ENCODE measurements at regions not wholly inside any gene's neighbourhood (a gene's known extent, or its start where the extent isn't known, plus 50 kb on each side); places are given as distances from the start of the nearest gene placed in this dataset.
"Not testable (repeated sequence)": the region's sequence is repeated elsewhere in the genome, so short reads cannot be mapped to it uniquely, and the experiment has no call there.

DNA sequence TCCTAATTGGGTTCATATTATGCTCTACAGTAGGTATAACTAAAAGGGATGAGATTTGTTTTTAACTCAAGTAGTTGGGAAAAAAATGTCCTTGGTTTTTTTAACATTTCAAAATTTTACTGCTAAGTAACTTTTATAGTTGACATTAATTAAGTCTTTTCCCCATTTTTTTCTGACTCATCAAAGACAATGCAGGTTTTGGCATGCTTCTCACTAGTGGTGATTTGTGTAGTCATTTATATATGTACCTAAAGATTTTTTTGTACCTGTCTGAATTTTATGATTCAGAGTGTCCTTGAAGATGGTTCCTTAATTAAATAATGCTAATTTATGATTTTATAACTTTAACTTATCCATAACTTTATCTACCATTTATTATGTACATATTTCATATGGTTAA is 882.3 kb upstream of the TMEFF2 start:
- Histone ChIP-seq H3K27me3 (ENCODE audit: control insufficient read depth, insufficient read depth, low read length) (no peaks in the 10 kb centered on the region), H3K9ac (ENCODE audit: low read length in 3 of 3) (no peak overlapping the region), H3K4me3 (ENCODE audit: low read length in 3 of 3) (no peak overlapping the region), H3K4me1 (ENCODE audit: control insufficient read depth in 2 of 3, insufficient read depth in 2 of 3, low read depth in 1 of 3, low read length in 3 of 3) (no peaks in the 10 kb centered on the region), H3K36me3 (ENCODE audit: control insufficient read depth in 2 of 3, insufficient read depth in 3 of 3, low read length in 3 of 3) (no peaks in the 10 kb centered on the region), H3K27ac (ENCODE audit: low read depth in 2 of 2, low read length in 2 of 2) (no peak overlapping the region), H3K9me3 (ENCODE audit: control insufficient read depth in 2 of 3, insufficient read depth in 1 of 3, low read length in 3 of 3) (no peaks in the 10 kb centered on the region)
- FAIRE-seq (no peak), DNase-seq (no peak)
- intact Hi-C loops (cut with DNase I) = no loop called here
- TF ChIP-seq, protein P1, sequence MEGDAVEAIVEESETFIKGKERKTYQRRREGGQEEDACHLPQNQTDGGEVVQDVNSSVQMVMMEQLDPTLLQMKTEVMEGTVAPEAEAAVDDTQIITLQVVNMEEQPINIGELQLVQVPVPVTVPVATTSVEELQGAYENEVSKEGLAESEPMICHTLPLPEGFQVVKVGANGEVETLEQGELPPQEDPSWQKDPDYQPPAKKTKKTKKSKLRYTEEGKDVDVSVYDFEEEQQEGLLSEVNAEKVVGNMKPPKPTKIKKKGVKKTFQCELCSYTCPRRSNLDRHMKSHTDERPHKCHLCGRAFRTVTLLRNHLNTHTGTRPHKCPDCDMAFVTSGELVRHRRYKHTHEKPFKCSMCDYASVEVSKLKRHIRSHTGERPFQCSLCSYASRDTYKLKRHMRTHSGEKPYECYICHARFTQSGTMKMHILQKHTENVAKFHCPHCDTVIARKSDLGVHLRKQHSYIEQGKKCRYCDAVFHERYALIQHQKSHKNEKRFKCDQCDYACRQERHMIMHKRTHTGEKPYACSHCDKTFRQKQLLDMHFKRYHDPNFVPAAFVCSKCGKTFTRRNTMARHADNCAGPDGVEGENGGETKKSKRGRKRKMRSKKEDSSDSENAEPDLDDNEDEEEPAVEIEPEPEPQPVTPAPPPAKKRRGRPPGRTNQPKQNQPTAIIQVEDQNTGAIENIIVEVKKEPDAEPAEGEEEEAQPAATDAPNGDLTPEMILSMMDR (IDR thresholded peaks at IDR 0.05; ENCODE audit: borderline replicate concordance, extremely low read depth, insufficient read depth) = no peak

DNA sequence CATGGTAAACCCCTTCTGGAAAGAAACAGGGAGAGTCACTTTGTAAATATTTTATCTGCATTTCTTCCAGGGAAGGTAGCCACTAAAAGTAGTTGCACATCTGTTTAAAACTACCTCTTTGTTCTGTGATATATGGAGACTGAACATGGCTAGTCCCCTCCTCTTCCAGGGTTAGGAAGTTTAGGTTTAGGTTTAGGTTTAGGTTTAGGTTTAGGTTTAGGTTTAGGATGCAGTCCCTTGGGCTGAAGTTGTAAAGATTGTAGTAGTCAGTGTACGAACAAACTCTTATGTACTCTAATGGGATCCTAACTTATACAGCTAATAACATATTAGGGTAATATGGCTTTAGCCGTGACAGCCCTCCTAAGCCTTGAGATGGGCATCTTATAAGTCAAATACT is 880.2 kb upstream of the TMEFF2 start:
- intact Hi-C loops (cut with DNase I) = no loop called here
- Histone ChIP-seq H3K27me3 (ENCODE audit: control insufficient read depth, insufficient read depth, low read length) (no peaks in the 10 kb centered on the region), H3K36me3 (ENCODE audit: control insufficient read depth in 2 of 3, insufficient read depth in 3 of 3, low read length in 3 of 3) (no peaks in the 10 kb centered on the region), H3K9ac (ENCODE audit: low read length in 3 of 3) (no peak overlapping the region), H3K9me3 (ENCODE audit: control insufficient read depth in 2 of 3, insufficient read depth in 1 of 3, low read length in 3 of 3) (peaks cover 0 to 3% (median 0%) of the 10 kb centered on the region in 3 donors), H3K4me1 (ENCODE audit: control insufficient read depth in 2 of 3, insufficient read depth in 2 of 3, low read depth in 1 of 3, low read length in 3 of 3) (no peaks in the 10 kb centered on the region), H3K27ac (ENCODE audit: low read depth in 2 of 2, low read length in 2 of 2) (no peak overlapping the region), H3K4me3 (ENCODE audit: low read length in 3 of 3) (no peak overlapping the region)
- no peak for DNase-seq
- FAIRE-seq = no peak
- TF ChIP-seq, protein P1 (IDR thresholded peaks at IDR 0.05; ENCODE audit: borderline replicate concordance, extremely low read depth, insufficient read depth) = no peak

DNA sequence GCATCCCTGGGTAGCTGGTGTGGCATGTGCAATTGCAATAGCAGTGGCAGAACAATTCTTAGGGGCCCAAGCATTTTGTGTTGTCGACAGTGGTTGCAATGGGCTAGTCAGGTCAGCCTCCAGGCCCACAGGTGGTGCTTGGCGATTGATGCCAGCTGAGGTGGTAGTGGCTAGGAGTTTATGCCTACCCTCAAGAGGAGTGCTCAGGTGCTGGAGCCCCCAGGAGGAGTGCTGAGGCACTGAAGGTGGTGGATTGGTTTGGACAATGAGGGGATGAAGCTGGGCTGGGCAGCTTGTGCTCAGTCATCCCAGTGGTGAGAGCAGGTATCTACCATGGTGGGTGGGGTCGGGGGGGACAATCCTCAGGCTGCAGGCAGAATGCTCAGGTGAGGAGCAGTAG is 877.9 kb upstream of the TMEFF2 start:
- Histone ChIP-seq H3K27ac (ENCODE audit: low read depth in 2 of 2, low read length in 2 of 2) (no peak overlapping the region), H3K36me3 (ENCODE audit: control insufficient read depth in 2 of 3, insufficient read depth in 3 of 3, low read length in 3 of 3) (no peaks in the 10 kb centered on the region), H3K9ac (ENCODE audit: low read length in 3 of 3) (no peak overlapping the region), H3K9me3 (ENCODE audit: control insufficient read depth in 2 of 3, insufficient read depth in 1 of 3, low read length in 3 of 3) (peaks cover 0 to 3% (median 0%) of the 10 kb centered on the region in 3 donors), H3K4me3 (ENCODE audit: low read length in 3 of 3) (no peak overlapping the region), H3K27me3 (ENCODE audit: control insufficient read depth, insufficient read depth, low read length) (no peaks in the 10 kb centered on the region), H3K4me1 (ENCODE audit: control insufficient read depth in 2 of 3, insufficient read depth in 2 of 3, low read depth in 1 of 3, low read length in 3 of 3) (no peaks in the 10 kb centered on the region)
- intact Hi-C loops (cut with DNase I) = no loop called here
- FAIRE-seq (no peak), DNase-seq (no peak)
- TF ChIP-seq, protein P1 (IDR thresholded peaks at IDR 0.05; ENCODE audit: borderline replicate concordance, extremely low read depth, insufficient read depth) = no peak

DNA sequence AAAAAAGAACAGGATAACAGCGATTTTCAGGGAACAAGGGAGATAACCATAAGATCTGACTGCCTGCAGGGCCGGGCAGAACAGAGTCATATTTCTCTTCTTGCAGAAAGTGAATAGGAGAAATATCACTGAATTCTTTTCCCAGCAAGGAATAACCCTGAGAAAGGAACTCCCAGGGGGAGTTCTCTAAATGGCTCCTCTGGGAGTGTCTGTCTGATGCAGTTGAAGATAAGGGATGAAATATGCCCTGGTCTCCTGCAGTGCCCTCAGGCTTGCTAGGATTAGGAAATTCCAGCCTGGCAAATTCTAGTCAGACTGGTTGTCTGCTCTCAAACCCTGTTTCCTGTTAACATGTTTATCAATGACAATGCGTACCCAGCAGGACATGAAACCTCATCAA is 830.8 kb upstream of the TMEFF2 start:
- H3K27ac ChIP-seq (ENCODE audit: low read depth in 2 of 2, low read length in 2 of 2); H3K9me3 ChIP-seq (ENCODE audit: control insufficient read depth in 2 of 3, insufficient read depth in 1 of 3, low read length in 3 of 3); H3K4me3 ChIP-seq (ENCODE audit: low read length in 3 of 3); FAIRE-seq; H3K9ac ChIP-seq (ENCODE audit: low read length in 3 of 3); H3K36me3 ChIP-seq (ENCODE audit: control insufficient read depth in 2 of 3, insufficient read depth in 3 of 3, low read length in 3 of 3); H3K27me3 ChIP-seq (ENCODE audit: control insufficient read depth, insufficient read depth, low read length); H3K4me1 ChIP-seq (ENCODE audit: control insufficient read depth in 2 of 3, insufficient read depth in 2 of 3, low read depth in 1 of 3, low read length in 3 of 3); DNase-seq; intact Hi-C loops (cut with DNase I): not testable (repeated sequence)
